ENCODE measurements at regions not wholly inside any gene's neighbourhood (a gene's known extent, or its start where the extent isn't known, plus 50 kb on each side); places are given as distances from the start of the nearest gene placed in this dataset.

DNA sequence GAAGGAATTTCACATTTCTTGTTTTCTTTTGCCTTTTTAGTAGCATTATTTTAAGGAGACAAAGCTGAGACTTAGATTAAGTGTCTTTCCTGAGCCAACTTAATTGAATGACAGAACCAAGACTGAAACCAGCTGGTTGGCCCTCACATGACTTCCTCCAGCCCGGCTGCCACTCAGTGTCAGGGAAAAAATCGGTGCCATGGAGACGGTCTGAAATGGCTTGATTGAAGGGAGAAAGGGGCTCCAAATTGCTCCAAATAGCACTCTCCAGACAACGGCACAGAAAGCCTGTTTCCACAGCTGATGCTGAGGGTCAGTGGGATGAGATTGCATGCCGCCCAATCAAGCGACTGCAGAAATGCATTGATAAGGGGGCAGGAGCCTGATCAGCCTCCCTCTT lies 475.2 kb upstream of the IL12A start:
- TF ChIP-seq POLR2AphosphoS2 (IDR thresholded peaks at IDR 0.05; ENCODE audit: low read length), result no peak
- no peak for TF ChIP-seq CHD2 (IDR thresholded peaks at IDR 0.05; ENCODE audit: low read depth, low read length)
- TF ChIP-seq, protein P1, sequence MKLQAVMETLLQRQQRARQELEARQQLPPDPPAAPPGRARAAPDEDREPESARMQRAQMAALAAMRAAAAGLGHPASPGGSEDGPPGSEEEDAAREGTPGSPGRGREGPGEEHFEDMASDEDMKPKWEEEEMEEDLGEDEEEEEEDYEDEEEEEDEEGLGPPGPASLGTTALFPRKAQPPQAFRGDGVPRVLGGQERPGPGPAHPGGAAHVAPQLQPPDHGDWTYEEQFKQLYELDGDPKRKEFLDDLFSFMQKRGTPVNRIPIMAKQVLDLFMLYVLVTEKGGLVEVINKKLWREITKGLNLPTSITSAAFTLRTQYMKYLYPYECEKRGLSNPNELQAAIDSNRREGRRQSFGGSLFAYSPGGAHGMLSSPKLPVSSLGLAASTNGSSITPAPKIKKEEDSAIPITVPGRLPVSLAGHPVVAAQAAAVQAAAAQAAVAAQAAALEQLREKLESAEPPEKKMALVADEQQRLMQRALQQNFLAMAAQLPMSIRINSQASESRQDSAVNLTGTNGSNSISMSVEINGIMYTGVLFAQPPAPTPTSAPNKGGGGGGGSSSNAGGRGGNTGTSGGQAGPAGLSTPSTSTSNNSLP (IDR thresholded peaks at IDR 0.05; ENCODE audit: borderline replicate concordance, low read depth, low read length), result no peak
- TF ChIP-seq NONO (IDR thresholded peaks at IDR 0.05; ENCODE audit: low read depth in 2 of 2, low read length in 1 of 2), result no peak
- TF ChIP-seq, protein P2, sequence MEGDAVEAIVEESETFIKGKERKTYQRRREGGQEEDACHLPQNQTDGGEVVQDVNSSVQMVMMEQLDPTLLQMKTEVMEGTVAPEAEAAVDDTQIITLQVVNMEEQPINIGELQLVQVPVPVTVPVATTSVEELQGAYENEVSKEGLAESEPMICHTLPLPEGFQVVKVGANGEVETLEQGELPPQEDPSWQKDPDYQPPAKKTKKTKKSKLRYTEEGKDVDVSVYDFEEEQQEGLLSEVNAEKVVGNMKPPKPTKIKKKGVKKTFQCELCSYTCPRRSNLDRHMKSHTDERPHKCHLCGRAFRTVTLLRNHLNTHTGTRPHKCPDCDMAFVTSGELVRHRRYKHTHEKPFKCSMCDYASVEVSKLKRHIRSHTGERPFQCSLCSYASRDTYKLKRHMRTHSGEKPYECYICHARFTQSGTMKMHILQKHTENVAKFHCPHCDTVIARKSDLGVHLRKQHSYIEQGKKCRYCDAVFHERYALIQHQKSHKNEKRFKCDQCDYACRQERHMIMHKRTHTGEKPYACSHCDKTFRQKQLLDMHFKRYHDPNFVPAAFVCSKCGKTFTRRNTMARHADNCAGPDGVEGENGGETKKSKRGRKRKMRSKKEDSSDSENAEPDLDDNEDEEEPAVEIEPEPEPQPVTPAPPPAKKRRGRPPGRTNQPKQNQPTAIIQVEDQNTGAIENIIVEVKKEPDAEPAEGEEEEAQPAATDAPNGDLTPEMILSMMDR (IDR thresholded peaks at IDR 0.05 in 2 of 3, conservative IDR thresholded peaks at IDR 0.05 in 1 of 3; ENCODE audit: insufficient read depth in 2 of 3, low read depth in 1 of 3, low read length in 3 of 3), result no peak
- TF ChIP-seq POLR2A (conservative IDR thresholded peaks at IDR 0.05), result no peak
